Cerebellar nuclear complex (tissue), 1 donor: ENCODE measurements at regions not wholly inside any gene's neighbourhood (a gene's known extent, or its start where the extent isn't known, plus 50 kb on each side); places are given as distances from the start of the nearest gene placed in this dataset.

ENCODE experiments used
- DNase-seq, 2 experiments: peaks; one replicate each; lab custom pipeline; 2025; lab: John Stamatoyannopoulos, UW

GRCh38 chr14:104425171-104425681 is 154.3 kb upstream of the C14orf180 start:
- no peak for DNase-seq

GRCh38 chr14:104425763-104426646 is 153.6 kb upstream of the C14orf180 start:
- no peak for DNase-seq

- no peak for DNase-seq
These were observed 152.3 kb upstream of the C14orf180 start for GRCh38 chr14:104427131-104427851.

- DNase-seq: no peak
These were observed 151.2 kb upstream of the C14orf180 start for GRCh38 chr14:104428333-104428851.

- no peak for DNase-seq
These were observed 150.7 kb upstream of the C14orf180 start for GRCh38 chr14:104428860-104429259.

GRCh38 chr14:104429291-104429861 is 150.2 kb upstream of the C14orf180 start:
- DNase-seq: no peak

GRCh38 chr14:104431351-104431928 is 148.1 kb upstream of the C14orf180 start:
- no peak for DNase-seq

GRCh38 chr14:104431929-104432541 is 147.5 kb upstream of the C14orf180 start:
- DNase-seq: no peak

- DNase-seq: no peak
These were observed 146.8 kb upstream of the C14orf180 start for GRCh38 chr14:104432611-104433231.

- DNase-seq: no peak
These were observed 146.0 kb upstream of the C14orf180 start for GRCh38 chr14:104433401-104434213.

GRCh38 chr14:104434214-104435076 is 145.1 kb upstream of the C14orf180 start:
- no peak for DNase-seq

- no peak for DNase-seq
These were observed 144.2 kb upstream of the C14orf180 start for GRCh38 chr14:104435147-104436046.

- no peak for DNase-seq
These were observed 143.4 kb upstream of the C14orf180 start for GRCh38 chr14:104436047-104436591.

- no peak for DNase-seq
These were observed 142.5 kb upstream of the C14orf180 start for GRCh38 chr14:104436741-104437701.

- no peak for DNase-seq
These were observed 141.9 kb upstream of the C14orf180 start for GRCh38 chr14:104437703-104438102.

- no peak for DNase-seq
These were observed 141.2 kb upstream of the C14orf180 start for GRCh38 chr14:104438166-104438887.
